Panc1 (cell line): ENCODE measurements at regions not wholly inside any gene's neighbourhood (a gene's known extent, or its start where the extent isn't known, plus 50 kb on each side); places are given as distances from the start of the nearest gene placed in this dataset.

Experiments
- POLR2AphosphoS5 ChIP-seq: IDR thresholded peaks from 2 replicates; pipeline ENCODE4 v1.6.1; 2012; ENCODE audit warnings: mild to moderate bottlenecking, low read depth, low read length, moderate library complexity
- SIN3A ChIP-seq: IDR thresholded peaks from 2 replicates; pipeline ENCODE4 v1.6.1; 2012; ENCODE audit warnings: low read depth, mild to moderate bottlenecking, low read length, moderate library complexity, borderline replicate concordance; ENCODE audit not compliant: insufficient read depth
- TCF7L2 ChIP-seq: IDR thresholded peaks from 2 replicates; pipeline ENCODE4 v1.6.1; 2011; ENCODE audit warnings: mild to moderate bottlenecking, low read depth, low read length, inconsistent platforms
- TF ChIP-seq, protein P1 (sequence below): fragments of 450-650 bp; IDR thresholded peaks from 2 replicates; pipeline ENCODE4 v1.5.1; 2017; ENCODE audit warnings: mild to moderate bottlenecking
- TF ChIP-seq, protein P2 (sequence below), 2 experiments: IDR thresholded peaks; 2 replicates each; pipeline ENCODE4 v1.6.1; 2011 to 2012; ENCODE audit warnings: low read depth in 2 of 2, control low read depth in 1 of 2, low read length in 1 of 2, mild to moderate bottlenecking in 1 of 2, moderate library complexity in 1 of 2; ENCODE audit not compliant: insufficient read depth in 1 of 2

DNA sequence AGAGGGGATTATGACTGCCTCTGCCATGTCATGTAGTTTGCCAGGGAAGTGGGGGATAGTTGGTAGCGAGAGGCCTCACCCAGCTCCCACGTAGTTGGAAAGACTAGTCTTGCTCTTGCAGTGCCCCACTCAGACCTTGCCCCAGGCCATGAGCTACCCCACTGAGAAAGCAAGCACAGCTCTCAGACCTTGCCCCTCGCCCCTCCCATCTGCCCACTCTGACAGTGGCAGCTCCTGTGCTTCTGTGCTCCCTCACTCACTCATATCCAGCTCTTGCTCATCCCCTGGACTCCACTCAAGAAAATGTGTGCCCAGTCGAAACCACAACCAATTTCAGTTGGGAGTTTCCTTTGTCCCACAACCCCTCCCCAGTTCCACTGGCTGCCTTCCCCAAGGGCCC lies 55.5 kb upstream of the BDKRB2 start:
- TF ChIP-seq, protein P1, sequence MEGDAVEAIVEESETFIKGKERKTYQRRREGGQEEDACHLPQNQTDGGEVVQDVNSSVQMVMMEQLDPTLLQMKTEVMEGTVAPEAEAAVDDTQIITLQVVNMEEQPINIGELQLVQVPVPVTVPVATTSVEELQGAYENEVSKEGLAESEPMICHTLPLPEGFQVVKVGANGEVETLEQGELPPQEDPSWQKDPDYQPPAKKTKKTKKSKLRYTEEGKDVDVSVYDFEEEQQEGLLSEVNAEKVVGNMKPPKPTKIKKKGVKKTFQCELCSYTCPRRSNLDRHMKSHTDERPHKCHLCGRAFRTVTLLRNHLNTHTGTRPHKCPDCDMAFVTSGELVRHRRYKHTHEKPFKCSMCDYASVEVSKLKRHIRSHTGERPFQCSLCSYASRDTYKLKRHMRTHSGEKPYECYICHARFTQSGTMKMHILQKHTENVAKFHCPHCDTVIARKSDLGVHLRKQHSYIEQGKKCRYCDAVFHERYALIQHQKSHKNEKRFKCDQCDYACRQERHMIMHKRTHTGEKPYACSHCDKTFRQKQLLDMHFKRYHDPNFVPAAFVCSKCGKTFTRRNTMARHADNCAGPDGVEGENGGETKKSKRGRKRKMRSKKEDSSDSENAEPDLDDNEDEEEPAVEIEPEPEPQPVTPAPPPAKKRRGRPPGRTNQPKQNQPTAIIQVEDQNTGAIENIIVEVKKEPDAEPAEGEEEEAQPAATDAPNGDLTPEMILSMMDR, result no peak
- TF ChIP-seq TCF7L2, result no peak
- TF ChIP-seq, protein P2, sequence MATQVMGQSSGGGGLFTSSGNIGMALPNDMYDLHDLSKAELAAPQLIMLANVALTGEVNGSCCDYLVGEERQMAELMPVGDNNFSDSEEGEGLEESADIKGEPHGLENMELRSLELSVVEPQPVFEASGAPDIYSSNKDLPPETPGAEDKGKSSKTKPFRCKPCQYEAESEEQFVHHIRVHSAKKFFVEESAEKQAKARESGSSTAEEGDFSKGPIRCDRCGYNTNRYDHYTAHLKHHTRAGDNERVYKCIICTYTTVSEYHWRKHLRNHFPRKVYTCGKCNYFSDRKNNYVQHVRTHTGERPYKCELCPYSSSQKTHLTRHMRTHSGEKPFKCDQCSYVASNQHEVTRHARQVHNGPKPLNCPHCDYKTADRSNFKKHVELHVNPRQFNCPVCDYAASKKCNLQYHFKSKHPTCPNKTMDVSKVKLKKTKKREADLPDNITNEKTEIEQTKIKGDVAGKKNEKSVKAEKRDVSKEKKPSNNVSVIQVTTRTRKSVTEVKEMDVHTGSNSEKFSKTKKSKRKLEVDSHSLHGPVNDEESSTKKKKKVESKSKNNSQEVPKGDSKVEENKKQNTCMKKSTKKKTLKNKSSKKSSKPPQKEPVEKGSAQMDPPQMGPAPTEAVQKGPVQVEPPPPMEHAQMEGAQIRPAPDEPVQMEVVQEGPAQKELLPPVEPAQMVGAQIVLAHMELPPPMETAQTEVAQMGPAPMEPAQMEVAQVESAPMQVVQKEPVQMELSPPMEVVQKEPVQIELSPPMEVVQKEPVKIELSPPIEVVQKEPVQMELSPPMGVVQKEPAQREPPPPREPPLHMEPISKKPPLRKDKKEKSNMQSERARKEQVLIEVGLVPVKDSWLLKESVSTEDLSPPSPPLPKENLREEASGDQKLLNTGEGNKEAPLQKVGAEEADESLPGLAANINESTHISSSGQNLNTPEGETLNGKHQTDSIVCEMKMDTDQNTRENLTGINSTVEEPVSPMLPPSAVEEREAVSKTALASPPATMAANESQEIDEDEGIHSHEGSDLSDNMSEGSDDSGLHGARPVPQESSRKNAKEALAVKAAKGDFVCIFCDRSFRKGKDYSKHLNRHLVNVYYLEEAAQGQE (IDR thresholded peaks at IDR 0.05; ENCODE audit: insufficient read depth in 1 of 2, low read depth in 2 of 2, low read length in 1 of 2), result no peak
- TF ChIP-seq POLR2AphosphoS5, result no peak
- TF ChIP-seq SIN3A, result no peak
